ENCODE measurements at regions not wholly inside any gene's neighbourhood (a gene's known extent, or its start where the extent isn't known, plus 50 kb on each side); places are given as distances from the start of the nearest gene placed in this dataset.
"Not testable (repeated sequence)": the region's sequence is repeated elsewhere in the genome, so short reads cannot be mapped to it uniquely, and the experiment has no call there.

DNA sequence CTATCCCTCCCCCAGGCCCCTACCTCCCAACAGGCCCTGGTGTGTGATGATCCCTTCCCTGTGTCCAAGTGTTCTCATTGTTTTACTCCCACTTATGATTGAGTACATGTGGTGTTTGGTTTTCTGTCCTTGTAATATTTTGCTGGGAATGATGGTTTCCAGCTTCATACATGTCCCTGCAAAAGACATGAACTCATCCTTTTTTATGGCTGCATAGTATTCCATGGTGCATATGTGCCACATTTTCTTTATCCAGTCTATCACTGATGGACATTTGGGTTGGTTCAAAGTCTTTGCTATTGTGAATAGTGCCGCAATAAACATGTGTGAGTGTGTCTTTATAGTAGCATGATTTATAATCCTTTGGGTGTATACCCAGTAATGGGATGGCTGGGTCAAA lies 151.7 kb downstream of the VSIG4 start:
- not testable (repeated sequence) for TF ChIP-seq POLR2A (IDR thresholded peaks at IDR 0.05; ENCODE audit: low read length); GATA1 (IDR thresholded peaks at IDR 0.05; ENCODE audit: low read depth, low read length)
